Natural killer cell (primary cell): ENCODE measurements at regions not wholly inside any gene's neighbourhood (a gene's known extent, or its start where the extent isn't known, plus 50 kb on each side); places are given as distances from the start of the nearest gene placed in this dataset.

Source experiments
- ATAC-seq, 3 donors: fragments of 150-1000 bp in 2 of 3; fragments of 200-7000 bp in 1 of 3; cut with Tn5 transposase; 1 replicate in 1 of 3; 2 replicates in 2 of 3; pipeline ENCODE4 v1.10.0; 2021; ENCODE audit warnings: mild to moderate bottlenecking in 2 of 3, moderate library complexity in 2 of 3
- DNase-seq, 2 donors: peaks; one replicate each; pipeline versions ENCODE4 v3.0.0 to v3.0.0-alpha.2; 2013 to 2021; ENCODE audit warnings: mixed read lengths in 1 of 2
- H3K27ac ChIP-seq: one replicate; pipeline ENCODE4 v1.5.1; 2013; ENCODE audit warnings: mild to moderate bottlenecking, low read length
- H3K27me3 ChIP-seq: one replicate; pipeline ENCODE4 v1.6.1; 2013; ENCODE audit warnings: low read length; ENCODE audit not compliant: control insufficient read depth, insufficient read depth
- H3K36me3 ChIP-seq: one replicate; pipeline ENCODE4 v1.6.1; 2013; ENCODE audit warnings: low read length; ENCODE audit not compliant: control insufficient read depth, insufficient read depth
- H3K4me1 ChIP-seq: one replicate; pipeline ENCODE4 v1.6.1; 2013; ENCODE audit warnings: low read length; ENCODE audit not compliant: control insufficient read depth, insufficient read depth
- H3K4me3 ChIP-seq: one replicate; pipeline ENCODE4 v1.5.1; 2013; ENCODE audit warnings: low read length
- H3K9me3 ChIP-seq: one replicate; pipeline ENCODE4 v1.6.1; 2013; ENCODE audit warnings: low read length; ENCODE audit not compliant: control insufficient read depth, insufficient read depth
- H3K27ac Mint-ChIP-seq, 2 donors: one replicate each; pipeline ENCODE4 v1.8.0; 2022; ENCODE audit warnings: mild to moderate bottlenecking in 2 of 2, mixed read lengths in 2 of 2, moderate library complexity in 1 of 2
- H3K27me3 Mint-ChIP-seq, 2 donors: one replicate each; pipeline ENCODE4 v1.8.0; 2022; ENCODE audit warnings: low read depth in 2 of 2, mixed read lengths in 2 of 2
- H3K36me3 Mint-ChIP-seq: one replicate; pipeline ENCODE4 v1.8.0; 2022; ENCODE audit warnings: mixed read lengths
- H3K4me1 Mint-ChIP-seq, 2 donors: one replicate each; pipeline ENCODE4 v1.8.0; 2022; ENCODE audit warnings: mixed read lengths in 2 of 2
- H3K4me3 Mint-ChIP-seq: one replicate; pipeline ENCODE4 v1.8.0; 2022; ENCODE audit warnings: mild to moderate bottlenecking, moderate library complexity, mixed read lengths
- H3K9me3 Mint-ChIP-seq, 2 donors: one replicate each; pipeline ENCODE4 v1.8.0; 2022; ENCODE audit warnings: mixed read lengths in 2 of 2
- CTCF ChIP-seq: fragments of 200-600 bp; IDR thresholded peaks from one replicate; pipeline ENCODE4 v1.8.0; 2022; ENCODE audit warnings: antibody characterized with exemption
- WGBS: methylation state at CpG from one replicate; pipeline ENCODE4 v1.1.7; 2013; ENCODE audit warnings: missing lambda C conversion rate; ENCODE audit not compliant: insufficient coverage; 5-methylcytosine and 5-hydroxymethylcytosine counted together
- intact Hi-C: fragments of 100-400 bp; cut with micrococcal nuclease; formaldehyde crosslinking; loops from one replicate; pipeline ENCODE4 v1.14.2; 2022

- 100% methylated on average over 2 of the region's 2 CpGs for WGBS
- no peak overlapping the region for H3K27ac ChIP-seq
- no peaks in the 10 kb centered on the region for H3K36me3 ChIP-seq
- Mint-ChIP-seq H3K27ac (no peak overlapping the region), H3K4me1 (no peaks in the 10 kb centered on the region), H3K27me3 (peaks cover 0 to 3% of the 10 kb centered on the region in 2 donors), H3K9me3 (no peaks in the 10 kb centered on the region), H3K4me3 (no peak overlapping the region), H3K36me3 (no peaks in the 10 kb centered on the region)
- DNase-seq (no peak), ATAC-seq (no peak)
- H3K27me3 ChIP-seq = no peaks in the 10 kb centered on the region
- H3K4me3 ChIP-seq = no peak overlapping the region
- H3K4me1 ChIP-seq = no peaks in the 10 kb centered on the region
- H3K9me3 ChIP-seq = no peaks in the 10 kb centered on the region
- intact Hi-C loops = no loop called here
- TF ChIP-seq CTCF = no peak
Measured at GRCh38 chr10:20350509-20350908, 534.3 kb downstream of the PLXDC2 start.

GRCh38 chr10:20343036-20343435 is 526.8 kb downstream of the PLXDC2 start:
- peaks cover 8% of the 10 kb centered on the region in 2 donors for H3K4me1 Mint-ChIP-seq
- Histone ChIP-seq H3K27ac (no peak overlapping the region), H3K4me1 (no peaks in the 10 kb centered on the region), H3K27me3 (no peaks in the 10 kb centered on the region), H3K36me3 (no peaks in the 10 kb centered on the region), H3K9me3 (peaks cover 8% of the 10 kb centered on the region), H3K4me3 (no peak overlapping the region)
- 89% methylated on average over 3 of the region's 3 CpGs for WGBS
- no peak overlapping the region for H3K27ac Mint-ChIP-seq
- H3K4me3 Mint-ChIP-seq = no peak overlapping the region
- DNase-seq = no peak
- TF ChIP-seq CTCF = no peak
- peaks cover 16 to 22% of the 10 kb centered on the region in 2 donors for H3K27me3 Mint-ChIP-seq
- ATAC-seq = no peak
- intact Hi-C loops = no loop called here
- H3K36me3 Mint-ChIP-seq = peaks cover 7% of the 10 kb centered on the region
- peaks cover 2 to 5% of the 10 kb centered on the region in 2 donors for H3K9me3 Mint-ChIP-seq
